ENCODE measurements at regions not wholly inside any gene's neighbourhood (a gene's known extent, or its start where the extent isn't known, plus 50 kb on each side); places are given as distances from the start of the nearest gene placed in this dataset.

DNA sequence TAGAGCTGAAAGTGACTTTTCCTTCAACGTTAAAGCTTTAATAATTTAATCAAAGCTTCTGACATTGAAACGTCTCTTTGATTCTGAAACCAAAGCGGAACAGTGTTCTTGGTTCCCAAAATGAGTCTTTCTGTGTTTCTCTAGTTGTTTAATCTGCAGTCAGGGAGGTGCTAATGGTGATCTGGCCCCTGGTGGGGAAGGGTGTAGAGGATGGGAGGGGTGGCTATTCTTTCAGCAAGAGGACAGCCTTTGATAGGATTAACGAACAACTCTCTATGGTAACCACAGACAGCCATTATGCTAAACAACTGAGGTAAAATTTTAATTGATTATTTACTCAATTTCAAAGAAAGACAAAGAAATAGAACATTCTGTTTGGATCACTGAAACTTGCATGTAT, 79.9 kb upstream of the CADPS start:
- DNase-seq (ENCODE audit: low read depth, low spot score) (no peak), ATAC-seq (no peak)
- Histone ChIP-seq H3K4me2 (ENCODE audit: low read length) (no peak overlapping the region), H3K9me3 (ENCODE audit: control insufficient read depth in 1 of 2, insufficient read depth in 1 of 2, low read depth in 1 of 2, low read length in 2 of 2) (no peaks in the 10 kb centered on the region), H2AFZ (ENCODE audit: low read depth, low read length, poor library complexity, severe bottlenecking) (no peak overlapping the region), H3K27me3 (ENCODE audit: insufficient read depth, low read length) (no peaks in the 10 kb centered on the region), H3K79me2 (ENCODE audit: insufficient read depth, low read length) (no peaks in the 10 kb centered on the region), H4K20me1 (ENCODE audit: insufficient read depth) (no peaks in the 10 kb centered on the region), H3K4me3 (replicated peaks in 1 of 2; ENCODE audit: low read depth in 1 of 2, low read length in 2 of 2) (no peak overlapping the region), H3K4me1 (ENCODE audit: control insufficient read depth in 1 of 2, insufficient read depth in 2 of 2, low read length in 2 of 2) (no peaks in the 10 kb centered on the region), H3K9ac (ENCODE audit: low read length) (no peak overlapping the region), H3K36me3 (ENCODE audit: control insufficient read depth in 1 of 2, insufficient read depth in 2 of 2, low read length in 2 of 2) (no peaks in the 10 kb centered on the region), H3K27ac (ENCODE audit: low read depth, low read length) (no peak overlapping the region), H3K9me2 (ENCODE audit: insufficient read depth) (no peaks in the 10 kb centered on the region)
- no TSS peak for BruUV-seq (replicated peaks)
- ChIA-PET POLR2A (no interaction called here), CTCF (no interaction called here), RAD21 (ENCODE audit: low non-redundant PET in 1 of 2, low total read pairs in 2 of 2, uncharacterized antibody in 2 of 2, unreplicated experiment in 2 of 2) (no interaction called here)
- intact Hi-C loops (cut with micrococcal nuclease), result no loop called here
- no peak for TF ChIP-seq POLR2AphosphoS5 (IDR thresholded peaks at IDR 0.05; ENCODE audit: low read depth, low read length)
- TF ChIP-seq, protein P1, sequence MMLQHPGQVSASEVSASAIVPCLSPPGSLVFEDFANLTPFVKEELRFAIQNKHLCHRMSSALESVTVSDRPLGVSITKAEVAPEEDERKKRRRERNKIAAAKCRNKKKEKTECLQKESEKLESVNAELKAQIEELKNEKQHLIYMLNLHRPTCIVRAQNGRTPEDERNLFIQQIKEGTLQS (IDR thresholded peaks at IDR 0.05), result no peak
- TF ChIP-seq SIN3A (IDR thresholded peaks at IDR 0.05; ENCODE audit: low read depth), result no peak
- TF ChIP-seq, protein P2, sequence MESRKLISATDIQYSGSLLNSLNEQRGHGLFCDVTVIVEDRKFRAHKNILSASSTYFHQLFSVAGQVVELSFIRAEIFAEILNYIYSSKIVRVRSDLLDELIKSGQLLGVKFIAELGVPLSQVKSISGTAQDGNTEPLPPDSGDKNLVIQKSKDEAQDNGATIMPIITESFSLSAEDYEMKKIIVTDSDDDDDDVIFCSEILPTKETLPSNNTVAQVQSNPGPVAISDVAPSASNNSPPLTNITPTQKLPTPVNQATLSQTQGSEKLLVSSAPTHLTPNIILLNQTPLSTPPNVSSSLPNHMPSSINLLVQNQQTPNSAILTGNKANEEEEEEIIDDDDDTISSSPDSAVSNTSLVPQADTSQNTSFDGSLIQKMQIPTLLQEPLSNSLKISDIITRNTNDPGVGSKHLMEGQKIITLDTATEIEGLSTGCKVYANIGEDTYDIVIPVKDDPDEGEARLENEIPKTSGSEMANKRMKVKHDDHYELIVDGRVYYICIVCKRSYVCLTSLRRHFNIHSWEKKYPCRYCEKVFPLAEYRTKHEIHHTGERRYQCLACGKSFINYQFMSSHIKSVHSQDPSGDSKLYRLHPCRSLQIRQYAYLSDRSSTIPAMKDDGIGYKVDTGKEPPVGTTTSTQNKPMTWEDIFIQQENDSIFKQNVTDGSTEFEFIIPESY (IDR thresholded peaks at IDR 0.05; ENCODE audit: extremely low read depth, insufficient replicate concordance, low read length), result no peak
- TF ChIP-seq ELF1 (IDR thresholded peaks at IDR 0.05; ENCODE audit: borderline replicate concordance, low read depth), result no peak
- TF ChIP-seq POLR2A (IDR thresholded peaks at IDR 0.05; ENCODE audit: borderline replicate concordance, extremely low read depth, insufficient read depth, insufficient read length), result no peak
- TF ChIP-seq EZH2phosphoT487 (IDR thresholded peaks at IDR 0.05; ENCODE audit: borderline replicate concordance), result no peak
- TF ChIP-seq ZNF274 (IDR thresholded peaks at IDR 0.05; ENCODE audit: low read depth, low read length), result no peak
- no peak for TF ChIP-seq CBX3 (IDR thresholded peaks at IDR 0.05; ENCODE audit: low read depth)
- no peak for TF ChIP-seq JUND (IDR thresholded peaks at IDR 0.05)
- no peak for TF ChIP-seq SRF (IDR thresholded peaks at IDR 0.05; ENCODE audit: low read depth)
- TF ChIP-seq, protein P3, sequence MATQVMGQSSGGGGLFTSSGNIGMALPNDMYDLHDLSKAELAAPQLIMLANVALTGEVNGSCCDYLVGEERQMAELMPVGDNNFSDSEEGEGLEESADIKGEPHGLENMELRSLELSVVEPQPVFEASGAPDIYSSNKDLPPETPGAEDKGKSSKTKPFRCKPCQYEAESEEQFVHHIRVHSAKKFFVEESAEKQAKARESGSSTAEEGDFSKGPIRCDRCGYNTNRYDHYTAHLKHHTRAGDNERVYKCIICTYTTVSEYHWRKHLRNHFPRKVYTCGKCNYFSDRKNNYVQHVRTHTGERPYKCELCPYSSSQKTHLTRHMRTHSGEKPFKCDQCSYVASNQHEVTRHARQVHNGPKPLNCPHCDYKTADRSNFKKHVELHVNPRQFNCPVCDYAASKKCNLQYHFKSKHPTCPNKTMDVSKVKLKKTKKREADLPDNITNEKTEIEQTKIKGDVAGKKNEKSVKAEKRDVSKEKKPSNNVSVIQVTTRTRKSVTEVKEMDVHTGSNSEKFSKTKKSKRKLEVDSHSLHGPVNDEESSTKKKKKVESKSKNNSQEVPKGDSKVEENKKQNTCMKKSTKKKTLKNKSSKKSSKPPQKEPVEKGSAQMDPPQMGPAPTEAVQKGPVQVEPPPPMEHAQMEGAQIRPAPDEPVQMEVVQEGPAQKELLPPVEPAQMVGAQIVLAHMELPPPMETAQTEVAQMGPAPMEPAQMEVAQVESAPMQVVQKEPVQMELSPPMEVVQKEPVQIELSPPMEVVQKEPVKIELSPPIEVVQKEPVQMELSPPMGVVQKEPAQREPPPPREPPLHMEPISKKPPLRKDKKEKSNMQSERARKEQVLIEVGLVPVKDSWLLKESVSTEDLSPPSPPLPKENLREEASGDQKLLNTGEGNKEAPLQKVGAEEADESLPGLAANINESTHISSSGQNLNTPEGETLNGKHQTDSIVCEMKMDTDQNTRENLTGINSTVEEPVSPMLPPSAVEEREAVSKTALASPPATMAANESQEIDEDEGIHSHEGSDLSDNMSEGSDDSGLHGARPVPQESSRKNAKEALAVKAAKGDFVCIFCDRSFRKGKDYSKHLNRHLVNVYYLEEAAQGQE (IDR thresholded peaks at IDR 0.05; ENCODE audit: low read depth), result no peak
- TF ChIP-seq EGR1 (IDR thresholded peaks at IDR 0.05; ENCODE audit: low read depth), result no peak
- TF ChIP-seq, protein P4, sequence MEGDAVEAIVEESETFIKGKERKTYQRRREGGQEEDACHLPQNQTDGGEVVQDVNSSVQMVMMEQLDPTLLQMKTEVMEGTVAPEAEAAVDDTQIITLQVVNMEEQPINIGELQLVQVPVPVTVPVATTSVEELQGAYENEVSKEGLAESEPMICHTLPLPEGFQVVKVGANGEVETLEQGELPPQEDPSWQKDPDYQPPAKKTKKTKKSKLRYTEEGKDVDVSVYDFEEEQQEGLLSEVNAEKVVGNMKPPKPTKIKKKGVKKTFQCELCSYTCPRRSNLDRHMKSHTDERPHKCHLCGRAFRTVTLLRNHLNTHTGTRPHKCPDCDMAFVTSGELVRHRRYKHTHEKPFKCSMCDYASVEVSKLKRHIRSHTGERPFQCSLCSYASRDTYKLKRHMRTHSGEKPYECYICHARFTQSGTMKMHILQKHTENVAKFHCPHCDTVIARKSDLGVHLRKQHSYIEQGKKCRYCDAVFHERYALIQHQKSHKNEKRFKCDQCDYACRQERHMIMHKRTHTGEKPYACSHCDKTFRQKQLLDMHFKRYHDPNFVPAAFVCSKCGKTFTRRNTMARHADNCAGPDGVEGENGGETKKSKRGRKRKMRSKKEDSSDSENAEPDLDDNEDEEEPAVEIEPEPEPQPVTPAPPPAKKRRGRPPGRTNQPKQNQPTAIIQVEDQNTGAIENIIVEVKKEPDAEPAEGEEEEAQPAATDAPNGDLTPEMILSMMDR (IDR thresholded peaks at IDR 0.05 in 2 of 3, conservative IDR thresholded peaks at IDR 0.05 in 1 of 3; ENCODE audit: borderline replicate concordance in 1 of 3, insufficient read depth in 1 of 3, low read depth in 2 of 3, low read length in 2 of 3), result no peak
- TF ChIP-seq, protein P5, sequence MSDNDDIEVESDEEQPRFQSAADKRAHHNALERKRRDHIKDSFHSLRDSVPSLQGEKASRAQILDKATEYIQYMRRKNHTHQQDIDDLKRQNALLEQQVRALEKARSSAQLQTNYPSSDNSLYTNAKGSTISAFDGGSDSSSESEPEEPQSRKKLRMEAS (IDR thresholded peaks at IDR 0.05), result no peak
- no peak for TF ChIP-seq CEBPB (IDR thresholded peaks at IDR 0.05; ENCODE audit: low read depth)
- no peak for TF ChIP-seq YY1 (IDR thresholded peaks at IDR 0.05; ENCODE audit: extremely low read depth, insufficient replicate concordance, low read depth, low read length)
